Gastroesophageal sphincter (tissue), 4 donors: ENCODE measurements at regions not wholly inside any gene's neighbourhood (a gene's known extent, or its start where the extent isn't known, plus 50 kb on each side); places are given as distances from the start of the nearest gene placed in this dataset.

Experiments
- ATAC-seq: fragments of 150-250 bp; one replicate; pipeline ENCODE4 v1.9.1; 2016; ENCODE audit warnings: mild to moderate bottlenecking, moderate library complexity
- H3K27ac ChIP-seq, 4 donors: fragments of 200-600 bp; sonication (generic) in 3 of 4; 1 replicate in 3 of 4; 2 replicates in 1 of 4; pipeline ENCODE4 v1.5.1; 2016 to 2019
- H3K27me3 ChIP-seq: fragments of 200-600 bp; sonication (generic); one replicate; pipeline ENCODE4 v1.5.1; 2019
- H3K36me3 ChIP-seq, 2 donors: fragments of 200-600 bp; sonication (generic); one replicate each; pipeline ENCODE4 v1.5.1; 2019; ENCODE audit warnings: control low read depth in 1 of 2
- H3K4me1 ChIP-seq, 3 donors: fragments of 200-600 bp; sonication (generic); 1 replicate in 2 of 3; 2 replicates in 1 of 3; pipeline ENCODE4 v1.5.1; 2016 to 2019; ENCODE audit warnings: control low read depth in 2 of 3
- H3K4me3 ChIP-seq, 2 donors: fragments of 200-600 bp; sonication (generic); one replicate each; pipeline ENCODE4 v1.5.1; 2019; ENCODE audit warnings: mild to moderate bottlenecking in 1 of 2, moderate library complexity in 1 of 2
- H3K9me3 ChIP-seq, 3 donors: fragments of 200-600 bp; sonication (generic); one replicate each; pipeline ENCODE4 v1.5.1; 2017 to 2019; ENCODE audit warnings: control low read depth in 2 of 3
- EP300 ChIP-seq: sonication (generic); formaldehyde crosslinking; IDR thresholded peaks from one replicate; pipeline ENCODE4 v1.6.1; 2017; ENCODE audit warnings: antibody characterized with exemption, mild to moderate bottlenecking
- POLR2A ChIP-seq, 2 donors: fragments of 450-650 bp; IDR thresholded peaks; one replicate each; pipeline ENCODE4 v1.6.1; 2017; ENCODE audit warnings: antibody characterized with exemption in 2 of 2, mild to moderate bottlenecking in 2 of 2, moderate library complexity in 1 of 2
- POLR2AphosphoS5 ChIP-seq: sonication (generic); formaldehyde crosslinking; IDR thresholded peaks from one replicate; pipeline ENCODE4 v1.6.1; 2017; ENCODE audit warnings: antibody characterized with exemption
- WGBS, 2 donors: methylation state at CpG; one replicate each; pipeline ENCODE4 v1.1.5; 2018; ENCODE audit warnings: low coverage in 1 of 2; 5-methylcytosine and 5-hydroxymethylcytosine counted together
- TF ChIP-seq, protein P1 (sequence below), 4 experiments: fragments of 200-600 bp in 2 of 4; fragments of 450-650 bp in 2 of 4; sonication (generic) in 1 of 4; IDR thresholded peaks; one replicate each; pipeline ENCODE4 v1.5.1; 2017 to 2019; ENCODE audit warnings: antibody characterized with exemption in 4 of 4, mild to moderate bottlenecking in 2 of 4, moderate library complexity in 2 of 4

DNA sequence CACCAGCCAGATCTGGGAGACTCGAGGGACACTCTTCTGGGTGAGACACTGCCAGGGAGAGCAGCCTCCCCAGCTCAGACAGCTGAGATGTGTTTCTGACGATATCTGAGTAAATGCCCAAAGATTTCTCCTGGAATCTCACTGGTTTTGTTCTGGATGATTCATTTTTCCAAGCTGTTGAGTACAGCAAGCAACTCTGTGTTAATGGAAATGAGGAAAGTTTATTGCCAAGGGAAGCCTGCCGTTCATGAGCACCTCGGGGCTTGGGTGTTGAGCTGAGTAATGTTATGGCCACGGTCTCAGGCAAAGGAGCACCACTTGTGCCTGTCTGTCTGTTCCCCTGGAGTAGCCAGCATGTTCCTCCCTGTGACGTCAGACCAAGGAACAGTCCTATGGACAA lies 1132.4 kb downstream of the BRD1 start:
- no peaks in the 10 kb centered on the region for H3K4me1 ChIP-seq
- H3K27me3 ChIP-seq: peaks cover 22% of the 10 kb centered on the region
- WGBS, 2 donors: 18 to 34% methylated on average over 2 to 3 of the region's 6 CpGs
- H3K9me3 ChIP-seq: no peaks in the 10 kb centered on the region
- H3K27ac ChIP-seq: no peak overlapping the region
- no peak for TF ChIP-seq EP300
- TF ChIP-seq, protein P1, sequence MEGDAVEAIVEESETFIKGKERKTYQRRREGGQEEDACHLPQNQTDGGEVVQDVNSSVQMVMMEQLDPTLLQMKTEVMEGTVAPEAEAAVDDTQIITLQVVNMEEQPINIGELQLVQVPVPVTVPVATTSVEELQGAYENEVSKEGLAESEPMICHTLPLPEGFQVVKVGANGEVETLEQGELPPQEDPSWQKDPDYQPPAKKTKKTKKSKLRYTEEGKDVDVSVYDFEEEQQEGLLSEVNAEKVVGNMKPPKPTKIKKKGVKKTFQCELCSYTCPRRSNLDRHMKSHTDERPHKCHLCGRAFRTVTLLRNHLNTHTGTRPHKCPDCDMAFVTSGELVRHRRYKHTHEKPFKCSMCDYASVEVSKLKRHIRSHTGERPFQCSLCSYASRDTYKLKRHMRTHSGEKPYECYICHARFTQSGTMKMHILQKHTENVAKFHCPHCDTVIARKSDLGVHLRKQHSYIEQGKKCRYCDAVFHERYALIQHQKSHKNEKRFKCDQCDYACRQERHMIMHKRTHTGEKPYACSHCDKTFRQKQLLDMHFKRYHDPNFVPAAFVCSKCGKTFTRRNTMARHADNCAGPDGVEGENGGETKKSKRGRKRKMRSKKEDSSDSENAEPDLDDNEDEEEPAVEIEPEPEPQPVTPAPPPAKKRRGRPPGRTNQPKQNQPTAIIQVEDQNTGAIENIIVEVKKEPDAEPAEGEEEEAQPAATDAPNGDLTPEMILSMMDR (IDR thresholded peaks at IDR 0.05): no peak
- no peak for TF ChIP-seq POLR2AphosphoS5
- no peak for TF ChIP-seq POLR2A (IDR thresholded peaks at IDR 0.05)
- no peak overlapping the region for H3K4me3 ChIP-seq
- no peak for ATAC-seq
- H3K36me3 ChIP-seq: no peaks in the 10 kb centered on the region

DNA sequence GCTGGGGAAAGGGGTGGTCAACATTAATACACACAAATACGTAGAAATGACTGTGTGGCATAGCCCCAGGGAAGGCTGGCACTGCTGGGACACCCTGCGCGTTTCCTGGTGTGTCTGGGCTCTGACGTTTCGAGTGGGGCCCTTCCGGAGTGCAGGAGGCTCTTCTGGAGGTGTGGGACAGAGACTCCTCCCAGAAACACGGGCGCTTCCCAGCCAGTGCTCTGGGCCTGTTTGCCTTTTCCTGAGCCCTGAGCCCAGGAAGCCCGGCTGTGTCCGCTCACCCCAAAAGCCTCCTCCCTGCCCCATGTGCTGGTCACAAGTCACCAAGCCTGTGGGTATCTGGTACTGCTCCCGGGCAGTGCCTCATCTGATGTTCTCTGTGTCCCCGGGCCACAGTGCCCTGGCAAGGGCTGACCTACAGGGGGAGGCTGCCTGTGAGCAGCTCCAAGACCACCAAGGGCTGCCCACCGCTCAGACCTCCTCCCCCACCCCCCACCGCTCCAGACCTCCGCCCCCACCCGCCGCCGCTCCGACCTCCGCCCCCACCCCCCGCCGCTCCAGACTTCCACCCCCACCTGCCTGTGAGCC lies 1133.3 kb downstream of the BRD1 start:
- Histone ChIP-seq H3K4me3 (no peak overlapping the region), H3K27me3 (peaks cover 22% of the 10 kb centered on the region), H3K4me1 (no peaks in the 10 kb centered on the region), H3K36me3 (no peaks in the 10 kb centered on the region), H3K9me3 (no peaks in the 10 kb centered on the region), H3K27ac (no peak overlapping the region)
- TF ChIP-seq POLR2AphosphoS5: no peak
- TF ChIP-seq, protein P1 (IDR thresholded peaks at IDR 0.05): no peak
- TF ChIP-seq POLR2A (IDR thresholded peaks at IDR 0.05): no peak
- no peak for TF ChIP-seq EP300
- WGBS, 2 donors: 100% methylated on average over 1 of the region's 22 CpGs; no CpG with 5 or more reads in 1 of the 2 donors
- no peak for ATAC-seq

DNA sequence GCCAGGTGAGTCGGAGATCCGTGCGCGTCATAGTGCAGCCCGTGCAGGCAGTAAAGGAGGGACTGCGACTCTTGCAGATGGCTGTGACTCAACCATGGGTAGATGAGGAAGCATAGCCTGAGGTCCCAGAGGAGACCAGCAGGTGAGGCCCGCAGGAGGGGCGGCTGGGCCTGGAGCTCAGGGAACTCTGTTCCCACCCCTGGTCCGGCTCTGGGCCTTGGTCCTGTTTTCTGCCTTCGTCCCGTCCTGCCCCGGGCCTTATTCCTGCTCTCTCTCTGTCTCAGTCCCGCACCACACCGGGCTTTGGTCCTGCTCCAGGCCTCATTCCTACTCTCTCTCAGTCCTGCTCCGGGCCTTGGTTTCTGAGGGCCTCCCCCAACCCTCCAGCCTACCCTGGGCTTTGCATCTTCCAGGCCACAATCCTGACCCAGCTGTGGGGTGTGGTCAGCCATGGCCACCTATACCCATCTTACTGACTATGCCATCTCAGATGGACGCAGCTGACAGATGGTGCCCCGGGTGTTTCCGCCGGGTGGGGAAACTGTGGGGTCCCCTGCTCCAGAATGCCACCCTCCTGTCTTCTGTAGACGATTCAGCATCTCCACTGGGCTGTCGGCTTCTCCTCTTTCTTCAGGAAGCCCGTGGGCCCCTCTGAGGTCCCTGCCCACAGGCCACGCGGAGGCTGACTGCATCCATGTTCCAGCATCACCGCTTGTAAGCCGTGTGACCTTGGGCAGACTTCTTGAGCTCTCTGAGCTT lies 1134.1 kb downstream of the BRD1 start:
- peaks cover 22% of the 10 kb centered on the region for H3K27me3 ChIP-seq
- TF ChIP-seq POLR2AphosphoS5: no peak
- TF ChIP-seq POLR2A (IDR thresholded peaks at IDR 0.05): no peak
- TF ChIP-seq, protein P1 (IDR thresholded peaks at IDR 0.05): no peak
- no peak for TF ChIP-seq EP300
- no peaks in the 10 kb centered on the region for H3K4me1 ChIP-seq
- ATAC-seq: no peak
- 86 to 87% methylated on average over 4 to 11 of the region's 26 CpGs for WGBS, 2 donors
- H3K4me3 ChIP-seq: no peak overlapping the region
- no peak overlapping the region for H3K27ac ChIP-seq
- no peaks in the 10 kb centered on the region for H3K36me3 ChIP-seq
- H3K9me3 ChIP-seq: no peaks in the 10 kb centered on the region

DNA sequence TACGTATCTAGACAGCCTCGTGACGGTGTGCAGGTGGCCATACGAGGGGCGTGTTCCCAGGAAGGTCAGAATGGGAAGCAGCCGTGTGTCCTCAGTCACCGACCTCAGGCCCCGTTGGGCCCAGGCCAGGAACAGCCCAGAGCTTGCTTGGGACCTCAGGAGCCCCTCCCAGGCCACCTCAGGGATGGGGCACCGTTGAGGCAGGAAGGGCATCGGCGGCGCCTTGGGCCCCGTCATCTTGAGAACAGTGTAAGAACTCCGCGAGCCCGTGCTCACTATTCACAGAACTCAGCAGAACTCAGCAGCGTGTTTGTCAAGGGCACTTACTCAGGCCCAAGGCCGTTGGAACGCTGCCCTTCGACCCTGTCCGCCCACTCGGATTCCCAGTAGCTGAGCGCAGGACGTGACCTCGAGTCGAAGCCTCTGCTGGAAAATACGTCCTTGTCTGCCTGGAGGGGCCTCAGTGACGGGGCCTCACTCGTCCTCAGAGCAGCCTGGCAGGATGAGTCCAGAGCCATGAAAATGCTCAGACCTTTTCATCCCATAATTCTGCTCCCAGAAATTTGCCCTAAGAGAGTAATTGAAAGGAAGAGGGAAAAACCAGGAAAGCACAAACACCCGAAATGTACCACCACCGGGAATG lies 1134.8 kb downstream of the BRD1 start:
- TF ChIP-seq EP300 (no peak), POLR2AphosphoS5 (no peak), POLR2A (IDR thresholded peaks at IDR 0.05) (no peak)
- TF ChIP-seq, protein P1 (IDR thresholded peaks at IDR 0.05): no peak
- WGBS, 2 donors: 45 to 68% methylated on average over 5 to 8 of the region's 31 CpGs
- Histone ChIP-seq H3K27me3 (peaks cover 22% of the 10 kb centered on the region), H3K9me3 (no peaks in the 10 kb centered on the region), H3K36me3 (no peaks in the 10 kb centered on the region), H3K4me1 (no peaks in the 10 kb centered on the region), H3K27ac (no peak overlapping the region), H3K4me3 (no peak overlapping the region)
- ATAC-seq: no peak
